Fibroblast of peridontal ligament (primary cell): ENCODE measurements at regions not wholly inside any gene's neighbourhood (a gene's known extent, or its start where the extent isn't known, plus 50 kb on each side); places are given as distances from the start of the nearest gene placed in this dataset.

ENCODE experiments used
- DNase-seq: peaks from one replicate; pipeline ENCODE4 v3.0.0-alpha.2; 2010; ENCODE audit errors: extremely low read depth

DNA sequence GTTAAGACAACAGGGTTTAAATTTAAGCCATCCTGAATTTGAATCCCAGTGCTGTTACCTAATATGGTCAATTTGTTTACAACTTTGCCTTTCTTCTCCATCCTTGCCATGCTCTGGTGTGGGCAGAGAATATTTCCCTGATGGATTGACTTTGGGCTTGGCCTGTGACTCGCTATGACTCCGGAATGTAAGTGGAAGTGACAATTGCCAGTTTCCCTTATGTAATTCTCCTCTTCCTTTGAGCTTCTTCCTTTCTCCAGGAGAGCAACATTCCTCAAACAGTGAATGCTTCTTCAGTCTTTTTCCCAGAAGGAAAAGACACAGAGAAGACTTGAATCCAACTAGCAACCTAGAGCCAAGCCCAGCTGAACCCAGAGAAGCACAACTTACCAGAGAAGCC, 159.1 kb downstream of the LURAP1L start:
- peak; percentile 62 for DNase-seq

DNA sequence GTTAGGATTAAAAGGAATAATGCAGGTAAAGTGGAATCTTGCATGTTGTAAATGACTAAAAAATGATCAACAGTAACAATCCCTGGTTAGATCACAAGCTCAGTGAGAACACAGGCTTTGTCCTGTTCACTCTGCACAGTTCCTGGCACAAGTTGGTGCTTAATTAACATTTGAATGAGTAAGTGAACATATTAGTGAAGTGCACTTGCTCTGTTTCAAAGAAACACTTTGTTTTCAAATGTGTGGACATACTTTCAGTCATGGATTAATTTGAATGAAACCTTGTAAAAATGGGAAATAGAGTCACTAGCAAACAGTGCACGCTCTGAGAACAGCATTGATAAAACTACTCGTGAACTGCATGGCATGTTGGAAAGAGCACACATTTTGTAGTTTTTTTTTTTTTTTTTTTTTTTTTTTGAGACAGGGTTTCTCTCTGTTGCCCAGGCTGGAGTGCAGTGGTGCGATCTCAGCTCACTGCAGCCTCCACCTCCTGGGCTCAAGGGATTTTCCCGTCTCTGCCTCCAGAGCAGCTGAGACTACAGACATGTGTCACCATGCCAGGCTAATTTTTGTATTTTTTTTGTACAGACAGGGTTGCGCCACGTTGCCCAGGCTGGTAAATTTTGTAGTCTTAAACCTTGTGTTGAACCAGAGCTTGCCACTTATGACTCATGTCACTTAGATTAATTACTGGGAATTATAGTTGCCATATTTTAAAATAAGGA, 159.9 kb downstream of the LURAP1L start:
- DNase-seq: peak; percentile 14

DNA sequence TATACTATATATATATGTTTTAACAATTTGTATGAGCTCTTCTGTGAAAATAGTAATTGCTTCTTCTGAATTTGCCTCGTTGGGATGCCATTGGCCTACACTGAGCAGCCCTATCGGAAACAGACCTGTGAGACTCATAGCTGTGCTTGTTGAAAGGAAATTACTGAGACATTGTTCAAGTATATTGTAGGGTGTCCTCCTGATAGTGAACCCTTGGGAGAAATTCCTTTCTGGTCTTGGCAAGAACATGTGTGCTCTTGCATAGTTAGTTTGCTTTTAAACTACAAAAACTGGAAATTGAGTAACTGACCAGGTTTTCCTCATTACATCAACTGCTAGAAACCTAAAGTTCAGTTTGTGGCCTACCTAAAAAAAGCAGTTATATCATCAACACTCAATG, 160.9 kb downstream of the LURAP1L start:
- peak; percentile 86 for DNase-seq

DNA sequence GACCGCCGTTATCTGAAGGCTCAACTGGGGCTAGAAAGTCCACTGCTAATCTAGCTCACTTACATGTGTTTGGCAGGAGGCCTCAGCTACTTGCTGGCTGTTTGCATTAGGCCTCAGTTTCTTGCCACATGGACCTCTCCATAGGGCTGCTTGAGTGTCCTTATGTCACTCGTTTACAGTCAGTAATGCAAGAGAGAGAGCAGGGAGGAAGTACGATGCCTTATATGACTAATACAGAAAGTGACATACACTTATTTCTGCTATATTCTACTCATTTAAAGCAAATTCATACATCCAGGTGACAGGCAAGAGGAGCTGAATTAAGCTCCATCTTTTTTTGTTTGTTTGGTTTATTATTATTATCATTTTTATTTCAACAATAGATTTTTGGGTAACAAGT, 179.6 kb downstream of the LURAP1L start:
- no peak for DNase-seq

DNA sequence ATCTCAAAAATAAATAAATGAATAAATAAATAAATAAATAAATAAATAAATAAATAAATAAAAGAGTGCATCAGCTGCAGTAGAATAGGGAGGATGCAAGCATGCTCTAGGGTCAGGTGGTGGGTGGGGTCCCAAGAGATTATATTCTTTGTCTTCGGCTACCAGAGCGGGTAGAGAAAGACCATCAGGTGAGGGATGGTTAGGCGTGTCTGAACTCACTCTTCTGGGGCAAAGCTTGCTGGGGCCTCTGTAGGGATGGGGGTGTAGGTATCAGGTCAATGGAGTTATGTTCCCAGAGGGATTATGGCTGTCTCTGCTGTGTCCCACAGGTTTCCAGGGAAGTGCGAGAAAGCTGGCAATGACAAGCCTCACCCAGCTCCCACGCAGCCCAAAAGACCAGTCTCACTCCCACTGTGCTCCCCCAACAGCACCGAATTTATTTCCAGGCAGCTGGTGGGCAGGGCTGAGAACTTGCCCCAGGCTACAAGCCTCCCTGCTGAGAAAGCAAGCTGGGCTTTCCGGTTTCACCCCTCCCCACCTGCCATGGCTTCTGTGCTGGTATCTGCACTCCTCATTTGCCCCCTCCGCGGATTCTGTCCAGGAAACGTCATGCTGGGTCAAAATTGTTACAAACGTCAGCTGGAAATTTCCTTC, 180.8 kb downstream of the LURAP1L start:
- no peak for DNase-seq

DNA sequence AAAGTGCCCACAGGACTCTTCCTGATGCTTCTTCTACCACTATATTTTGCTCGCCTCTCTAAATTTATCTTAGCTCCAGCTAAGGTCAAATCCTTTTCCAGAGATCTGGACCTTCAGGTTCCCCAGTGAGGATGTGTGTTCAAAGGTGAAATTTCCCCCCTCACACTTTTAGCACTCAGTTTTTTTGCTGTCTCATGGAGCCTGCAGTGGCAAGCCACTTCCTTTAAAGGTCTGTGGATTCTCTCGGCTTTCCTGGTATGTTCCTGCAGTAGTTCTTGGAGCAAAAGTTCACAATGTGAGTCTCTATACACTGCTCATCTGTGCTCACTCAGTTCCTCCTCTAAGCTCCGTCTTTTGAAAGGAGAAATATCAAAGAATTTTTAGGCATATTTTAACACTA, 181.4 kb downstream of the LURAP1L start:
- DNase-seq: no peak

DNA sequence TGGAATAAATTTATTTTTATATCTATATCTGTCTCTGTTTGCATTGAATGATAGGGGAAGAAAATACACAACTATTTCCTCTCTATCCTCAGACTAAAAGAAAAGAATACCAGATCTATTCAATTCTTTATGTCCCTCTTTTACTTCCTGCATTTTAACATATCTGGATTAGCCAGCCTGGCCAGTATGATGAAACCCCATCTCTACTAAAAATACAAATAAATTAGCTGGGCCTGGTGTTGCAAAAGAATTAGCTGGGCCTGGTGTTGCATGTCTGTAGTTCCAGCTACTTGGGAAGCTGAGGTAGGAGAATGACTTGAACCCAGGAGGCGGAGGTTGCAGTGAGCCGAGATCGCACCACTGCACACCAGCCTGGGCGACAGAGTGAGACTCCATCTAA, 182.0 kb downstream of the LURAP1L start:
- DNase-seq: no peak

DNA sequence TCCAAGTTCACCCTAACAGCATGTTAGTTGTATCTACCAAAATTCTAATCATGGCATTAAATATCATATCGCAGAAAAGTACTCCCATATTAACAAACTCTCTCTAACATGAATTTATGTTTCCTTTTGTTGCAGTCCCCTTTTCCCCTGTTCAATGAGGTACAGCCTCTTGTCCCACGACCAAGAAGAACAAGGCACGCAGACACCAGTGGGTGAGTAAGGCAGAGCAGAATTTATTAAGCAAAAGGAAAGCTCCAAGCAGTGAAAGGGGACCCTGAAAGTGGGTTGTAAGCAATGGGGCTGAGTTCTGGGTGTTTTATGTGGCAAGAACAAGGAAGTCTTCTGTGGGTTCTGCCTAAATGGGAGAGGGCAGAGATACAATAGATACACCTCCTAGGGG, 183.5 kb downstream of the LURAP1L start:
- no peak for DNase-seq

DNA sequence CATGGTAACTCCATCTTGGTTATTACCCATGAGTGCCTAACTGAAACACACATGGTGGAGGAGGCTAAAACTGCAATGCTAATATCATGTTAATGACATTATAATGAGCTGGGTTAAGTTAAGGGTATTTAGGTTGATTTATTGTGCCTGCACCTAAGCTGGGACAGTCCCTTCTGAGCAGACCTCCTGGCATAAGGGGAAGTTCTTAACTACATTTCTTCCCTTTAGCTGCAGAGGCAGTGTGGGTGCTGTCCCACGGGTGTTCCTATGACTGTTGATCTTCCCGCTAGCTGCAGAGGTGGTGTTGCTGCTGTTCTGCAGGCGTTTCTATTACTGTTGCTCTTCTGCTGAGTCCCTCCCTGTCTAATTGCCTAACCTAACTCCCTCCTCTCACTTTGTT, 183.9 kb downstream of the LURAP1L start:
- DNase-seq: no peak

DNA sequence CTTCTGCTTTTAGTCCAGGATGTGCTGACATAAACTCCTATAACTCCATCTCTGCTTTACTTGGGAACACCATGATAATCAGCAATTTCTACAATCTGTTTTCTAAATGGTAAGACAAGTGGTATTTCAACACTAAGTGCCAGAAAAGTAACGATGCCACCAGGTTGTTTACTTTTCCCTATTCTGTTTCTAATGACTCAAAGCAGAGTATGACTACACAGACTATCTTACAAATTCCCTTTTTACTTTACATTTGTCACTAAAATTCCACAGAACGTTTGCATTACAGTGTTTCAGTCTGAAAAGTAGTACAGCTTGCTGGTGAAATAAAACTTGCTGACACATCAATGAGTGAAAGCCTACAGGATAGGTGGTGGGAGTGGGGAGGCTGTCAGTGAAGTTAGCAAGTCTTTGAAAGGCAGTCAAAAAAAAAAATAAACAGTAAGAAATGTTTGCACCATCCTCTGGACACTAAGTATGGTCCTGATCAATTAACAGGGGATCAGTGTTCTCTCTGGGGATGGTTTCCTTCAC, 186.5 kb downstream of the LURAP1L start:
- peak; percentile 39 for DNase-seq

DNA sequence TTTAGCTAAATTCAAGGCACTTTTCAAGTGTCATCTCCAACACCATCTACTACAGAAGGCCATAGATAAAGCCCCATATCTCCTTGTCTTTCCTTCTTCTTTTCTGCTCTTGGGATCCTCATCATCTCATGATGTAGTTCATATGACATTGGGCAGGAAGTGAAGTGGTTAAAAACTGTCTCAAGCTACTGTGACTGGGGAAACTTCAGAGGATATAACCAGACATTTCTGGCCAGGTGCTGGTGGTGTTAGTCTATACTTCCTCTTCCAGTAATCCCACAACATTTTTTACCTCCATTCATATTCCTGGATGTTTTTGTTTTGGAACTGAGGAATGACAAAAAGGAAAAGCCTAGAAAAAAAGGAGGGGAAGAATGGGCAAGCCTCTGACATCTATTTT, 188.7 kb downstream of the LURAP1L start:
- DNase-seq: no peak

DNA sequence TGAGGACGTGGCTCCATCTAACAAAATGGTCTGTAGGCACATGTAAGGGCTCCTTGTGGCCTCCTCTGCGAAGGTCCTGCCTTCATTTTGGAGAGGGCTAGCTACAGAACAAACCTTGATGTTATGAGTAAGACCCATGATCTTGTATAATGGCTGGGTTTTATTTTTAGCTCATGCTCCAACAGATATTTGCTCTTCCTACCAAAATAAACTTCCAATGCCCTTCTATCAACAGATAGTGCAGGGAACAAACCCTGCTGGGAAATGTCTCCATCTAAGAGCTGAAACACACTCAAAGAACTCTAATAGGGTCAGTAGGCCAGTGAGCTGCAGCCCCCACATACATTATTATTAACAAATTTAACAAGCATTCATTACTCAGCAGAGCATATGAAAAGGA, 189.5 kb downstream of the LURAP1L start:
- peak; percentile 26 for DNase-seq

DNA sequence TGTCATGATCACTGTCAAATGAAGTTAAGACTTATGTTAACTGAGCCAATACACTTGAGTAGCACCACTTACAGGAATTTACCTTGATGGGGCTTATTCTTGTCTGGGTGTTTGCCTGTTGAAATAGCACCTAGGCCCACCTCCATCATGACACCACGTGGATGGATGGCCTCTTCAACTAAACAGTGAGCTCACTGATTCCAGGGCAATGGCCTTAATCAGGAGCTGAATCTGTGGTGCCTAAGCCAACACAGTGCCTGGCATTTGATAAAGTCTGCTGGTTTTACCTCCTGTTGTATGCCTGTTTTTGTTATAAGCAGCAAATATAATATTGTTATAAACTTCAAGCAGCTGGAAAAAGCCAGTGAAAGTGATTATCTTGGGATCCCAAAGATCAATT, 190.5 kb downstream of the LURAP1L start:
- no peak for DNase-seq

DNA sequence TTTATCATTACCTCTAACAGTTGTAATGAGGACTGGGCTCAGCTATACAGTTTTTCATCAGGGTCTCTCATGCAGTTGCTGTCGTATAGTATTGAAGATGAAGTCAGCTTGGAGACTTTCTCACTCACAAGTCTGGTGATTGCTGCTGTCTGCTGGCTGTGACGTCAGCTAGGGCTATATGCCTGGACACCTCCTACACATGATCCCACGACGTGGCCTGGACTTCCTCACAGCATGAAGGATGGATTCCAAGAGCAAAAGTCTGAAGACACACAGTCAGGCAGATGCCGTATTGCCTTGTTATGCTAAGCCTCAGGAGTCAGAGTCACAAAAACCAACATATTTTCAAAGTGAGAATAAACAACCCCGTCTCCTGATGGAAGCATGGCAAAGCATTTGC, 193.3 kb downstream of the LURAP1L start:
- no peak for DNase-seq

DNA sequence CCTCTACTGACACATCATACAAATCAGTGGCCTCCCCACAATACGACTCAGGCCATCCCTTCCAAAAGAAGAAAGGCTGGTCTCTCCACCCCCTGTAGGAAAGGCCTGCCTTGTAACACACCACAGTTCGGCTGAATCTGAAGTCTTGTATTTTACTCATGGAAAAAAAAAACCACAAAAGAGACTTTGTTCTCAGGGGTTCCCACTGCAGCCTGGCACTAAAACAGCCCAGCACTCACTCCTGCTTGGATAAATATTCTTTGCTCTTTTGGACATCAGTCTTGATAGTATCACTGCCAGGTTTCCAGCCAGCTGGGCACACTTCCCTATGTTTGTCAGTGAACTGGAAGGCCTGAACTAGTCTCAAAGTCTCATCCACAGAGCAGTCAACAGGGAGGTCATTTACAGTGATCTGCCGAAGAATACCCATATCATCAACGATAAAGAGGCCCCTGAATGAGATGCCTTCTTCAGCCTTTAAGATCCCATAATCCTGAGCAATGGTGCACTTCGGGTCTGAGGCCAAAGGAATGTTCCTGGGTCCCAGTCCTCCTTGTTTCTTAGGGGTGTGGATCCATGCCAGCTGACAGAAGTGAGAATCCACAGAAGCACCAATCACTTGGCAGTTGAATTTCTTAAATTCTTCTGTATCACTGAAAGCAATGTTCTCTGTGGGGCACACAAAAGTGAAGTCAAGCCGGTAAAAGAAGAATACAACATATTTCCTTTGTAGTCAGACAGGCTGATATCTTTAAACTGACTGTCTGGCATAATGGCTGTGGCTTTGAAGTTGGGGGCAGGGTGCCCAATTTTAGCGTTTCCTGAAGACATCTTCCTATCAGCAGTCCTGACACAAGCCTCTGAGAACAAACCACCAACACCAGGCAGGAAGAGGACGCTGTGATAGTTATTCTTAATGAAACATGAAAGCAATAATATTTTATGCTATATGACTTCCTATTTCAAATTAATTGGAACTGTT, 198.1 kb downstream of the LURAP1L start:
- DNase-seq: peak; percentile 52

DNA sequence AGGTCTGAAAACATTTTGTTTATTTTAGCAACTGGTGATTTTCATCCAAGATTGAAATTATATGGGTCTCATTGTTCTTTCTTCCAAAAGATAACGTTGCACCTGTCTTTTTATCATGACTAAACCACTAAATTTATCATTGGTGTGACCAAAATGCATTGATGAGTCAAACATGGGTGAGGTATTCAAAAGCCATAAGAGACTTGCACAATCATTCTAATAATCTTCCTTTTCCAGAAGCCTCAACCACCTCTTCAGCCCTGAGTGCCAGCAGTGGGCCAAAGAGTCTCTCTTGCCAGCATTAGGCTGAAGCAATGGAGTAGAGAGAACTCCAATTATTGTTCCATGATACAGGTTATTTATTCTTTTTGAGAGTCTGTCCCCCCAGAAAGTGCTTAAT, 198.9 kb downstream of the LURAP1L start:
- no peak for DNase-seq

DNA sequence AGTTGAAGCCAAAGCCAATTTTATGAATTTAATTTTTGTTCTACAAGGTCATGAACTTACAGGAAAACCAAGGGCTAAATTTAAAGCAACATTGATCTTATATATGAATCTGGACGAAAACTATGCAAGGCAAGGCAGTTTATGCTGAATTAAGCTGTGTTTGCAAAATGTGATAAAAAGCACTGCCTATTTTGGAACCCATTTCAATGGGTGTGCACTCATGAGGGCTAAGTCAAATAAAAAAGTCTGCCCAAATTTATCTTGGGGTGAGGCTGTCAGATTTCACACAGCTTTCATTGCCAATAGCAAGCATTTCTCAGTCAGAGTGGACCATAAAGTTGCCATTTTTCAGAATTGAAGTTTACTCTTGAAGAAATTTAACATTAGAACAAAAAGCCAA, 199.9 kb downstream of the LURAP1L start:
- no peak for DNase-seq

DNA sequence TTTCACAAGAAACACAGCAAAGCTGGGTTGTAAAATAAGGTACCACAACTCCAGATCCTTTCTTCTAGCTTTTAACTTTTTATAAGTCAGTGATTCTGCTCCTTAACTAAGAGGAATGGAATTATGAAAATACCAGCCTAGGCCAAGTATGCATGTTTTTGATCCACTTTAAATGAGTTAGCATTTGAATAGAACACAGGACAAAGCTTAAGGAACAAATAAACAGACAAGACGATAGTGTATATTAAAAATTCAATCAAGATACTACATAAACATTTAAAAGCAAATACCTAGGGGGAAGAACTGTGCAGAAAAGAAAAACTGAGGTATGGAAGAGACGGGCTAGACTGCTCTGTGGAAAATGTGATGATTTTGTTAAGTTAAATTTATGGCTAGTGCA, 200.7 kb downstream of the LURAP1L start:
- DNase-seq: no peak

DNA sequence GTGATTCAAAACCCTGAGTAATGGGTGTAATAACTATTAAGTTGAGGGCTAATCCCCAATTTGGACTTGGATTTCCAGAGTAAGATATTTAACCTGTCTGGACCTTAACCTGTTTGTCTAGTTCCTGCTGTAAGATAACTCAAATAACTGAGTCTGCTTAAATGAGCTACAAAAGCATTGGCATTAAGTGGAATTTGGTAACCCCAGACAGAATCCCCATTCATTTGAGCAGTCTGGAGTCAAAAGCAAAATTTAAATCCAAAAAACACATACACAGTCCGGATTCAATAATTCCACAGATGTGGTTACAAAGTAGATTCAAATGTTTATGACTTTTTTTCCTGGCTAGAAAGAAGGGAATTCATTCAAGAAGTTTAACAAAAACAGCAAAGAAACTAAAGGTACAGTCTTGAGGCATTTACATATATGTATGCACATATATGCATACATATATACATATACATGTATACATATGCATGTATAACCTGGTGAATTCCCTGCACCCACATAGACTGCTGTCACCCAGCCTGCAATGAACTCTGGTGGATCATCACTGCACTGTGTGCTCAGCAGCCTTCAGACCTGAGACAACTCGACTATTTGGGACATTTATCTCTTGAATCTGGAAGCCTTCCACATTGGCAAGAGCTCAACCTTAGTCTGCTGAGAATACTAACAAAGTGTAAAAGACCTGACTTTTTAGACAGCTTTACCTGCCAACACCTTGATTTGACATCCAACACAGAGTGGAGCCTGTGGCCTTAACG, 205.4 kb downstream of the LURAP1L start:
- DNase-seq: no peak

DNA sequence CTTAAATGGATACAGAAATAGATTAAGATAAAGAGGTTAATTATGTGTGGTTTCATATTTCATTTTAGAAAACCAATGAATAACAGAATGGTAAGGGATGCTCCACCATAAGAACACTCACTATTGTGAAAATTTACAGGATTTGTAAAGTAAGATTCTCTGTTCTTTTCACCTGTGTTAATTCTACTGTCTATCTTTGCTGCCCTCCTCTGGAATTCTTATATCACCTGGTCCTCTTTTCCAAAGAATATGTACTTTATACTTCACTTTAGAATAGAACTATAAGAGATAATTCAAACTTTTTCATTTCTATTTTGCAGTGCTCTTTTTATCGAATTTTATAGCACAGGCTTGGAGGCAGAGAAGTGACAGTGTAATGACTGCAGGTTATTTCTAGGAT, 213.4 kb downstream of the LURAP1L start:
- DNase-seq: no peak

DNA sequence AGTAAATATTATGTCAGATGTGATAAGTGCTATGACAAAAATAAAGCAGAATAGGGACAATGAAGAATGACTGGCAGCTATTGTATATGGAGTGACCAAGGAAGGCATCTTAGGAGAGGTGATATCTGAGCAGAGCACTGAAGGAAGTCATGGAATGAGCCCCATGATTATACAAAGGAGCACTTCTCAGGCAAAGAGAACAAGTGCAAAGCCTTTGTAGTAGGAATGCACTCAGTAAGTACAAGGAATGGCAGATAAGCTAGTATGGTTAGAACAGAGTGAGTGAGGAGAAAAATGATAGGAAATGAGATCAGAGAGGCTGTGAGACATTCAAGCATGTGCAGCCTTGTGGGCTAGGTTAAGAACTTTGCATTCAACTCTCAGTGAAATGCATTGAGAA, 214.8 kb downstream of the LURAP1L start:
- DNase-seq: no peak

DNA sequence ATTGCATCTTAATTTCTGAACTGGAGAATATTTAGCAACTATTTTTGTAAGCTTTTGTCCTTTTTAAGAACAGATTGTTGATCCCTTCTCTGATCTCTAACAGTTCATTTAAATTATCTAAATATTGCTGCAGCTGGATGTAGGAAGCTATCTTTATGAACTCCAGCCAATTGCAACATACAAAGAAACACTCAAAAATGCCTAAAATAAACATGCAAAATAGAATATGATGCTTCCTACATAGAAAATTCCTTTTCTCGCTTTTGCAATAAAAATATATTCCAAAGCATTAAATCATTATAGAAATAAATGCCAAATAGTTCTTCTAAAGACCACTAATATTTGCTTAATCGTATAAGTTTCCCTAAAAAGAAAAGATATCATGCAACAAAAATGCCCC, 218.6 kb downstream of the LURAP1L start:
- DNase-seq: peak; percentile 78
